GM12864 (cell line): ENCODE measurements at regions not wholly inside any gene's neighbourhood (a gene's known extent, or its start where the extent isn't known, plus 50 kb on each side); places are given as distances from the start of the nearest gene placed in this dataset.

Experiments
- DNase-seq: peaks from one replicate; pipeline ENCODE4 v3.0.0-alpha.2; 2011; ENCODE audit warnings: low read depth
- H3K4me3 ChIP-seq: 2 replicates; pipeline ENCODE4 v1.5.1; 2011; ENCODE audit warnings: mild to moderate bottlenecking, low read depth, low read length, control low read depth
- TF ChIP-seq, protein P1 (sequence below): IDR thresholded peaks from 2 replicates; pipeline ENCODE4 v1.5.1; 2011; ENCODE audit warnings: low read depth, mild to moderate bottlenecking, moderate library complexity, low read length, control low read depth, inconsistent platforms; ENCODE audit errors: missing control alignments

DNA sequence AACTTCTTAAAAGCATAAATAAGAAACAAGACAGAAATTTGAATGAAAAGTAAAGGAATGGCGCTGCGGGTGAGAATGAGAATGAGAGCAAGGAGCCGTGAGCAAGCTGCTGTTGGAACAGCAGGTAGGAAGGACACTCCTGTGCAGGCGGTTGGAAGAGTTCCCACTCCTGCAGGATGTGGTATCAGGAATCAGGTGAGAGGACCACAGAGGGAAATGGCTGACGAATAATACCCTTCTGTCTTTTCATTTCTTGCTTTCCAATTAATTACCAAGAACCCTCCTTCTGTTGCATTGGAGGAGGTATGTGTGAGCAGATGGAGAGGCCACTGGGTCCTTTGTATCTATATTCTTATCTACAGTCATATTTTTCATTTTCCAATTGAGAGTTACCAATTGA lies 1504.2 kb downstream of the EFNB2 start:
- no peak overlapping the region for H3K4me3 ChIP-seq
- TF ChIP-seq, protein P1, sequence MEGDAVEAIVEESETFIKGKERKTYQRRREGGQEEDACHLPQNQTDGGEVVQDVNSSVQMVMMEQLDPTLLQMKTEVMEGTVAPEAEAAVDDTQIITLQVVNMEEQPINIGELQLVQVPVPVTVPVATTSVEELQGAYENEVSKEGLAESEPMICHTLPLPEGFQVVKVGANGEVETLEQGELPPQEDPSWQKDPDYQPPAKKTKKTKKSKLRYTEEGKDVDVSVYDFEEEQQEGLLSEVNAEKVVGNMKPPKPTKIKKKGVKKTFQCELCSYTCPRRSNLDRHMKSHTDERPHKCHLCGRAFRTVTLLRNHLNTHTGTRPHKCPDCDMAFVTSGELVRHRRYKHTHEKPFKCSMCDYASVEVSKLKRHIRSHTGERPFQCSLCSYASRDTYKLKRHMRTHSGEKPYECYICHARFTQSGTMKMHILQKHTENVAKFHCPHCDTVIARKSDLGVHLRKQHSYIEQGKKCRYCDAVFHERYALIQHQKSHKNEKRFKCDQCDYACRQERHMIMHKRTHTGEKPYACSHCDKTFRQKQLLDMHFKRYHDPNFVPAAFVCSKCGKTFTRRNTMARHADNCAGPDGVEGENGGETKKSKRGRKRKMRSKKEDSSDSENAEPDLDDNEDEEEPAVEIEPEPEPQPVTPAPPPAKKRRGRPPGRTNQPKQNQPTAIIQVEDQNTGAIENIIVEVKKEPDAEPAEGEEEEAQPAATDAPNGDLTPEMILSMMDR, result no peak
- DNase-seq, result no peak

DNA sequence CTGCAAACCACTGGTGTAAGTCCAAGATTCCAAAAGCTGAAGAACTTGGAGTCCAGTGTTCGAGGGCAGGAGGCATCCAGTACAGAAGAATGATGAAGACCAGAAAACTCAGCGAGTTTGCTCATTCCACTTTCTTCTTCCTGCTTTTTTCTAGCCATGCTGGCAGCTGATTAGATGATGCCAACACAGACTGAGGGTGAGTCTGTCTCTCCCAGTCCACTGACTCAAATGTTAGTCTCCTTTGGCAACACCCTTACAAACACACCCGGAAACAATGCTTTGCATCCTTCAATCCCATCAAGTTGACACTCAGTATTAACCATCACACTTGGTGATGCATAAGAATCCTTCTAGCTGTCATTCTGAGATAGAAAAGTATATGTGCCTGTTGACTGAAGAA lies 1504.6 kb downstream of the EFNB2 start:
- no peak overlapping the region for H3K4me3 ChIP-seq
- TF ChIP-seq, protein P1, result no peak
- DNase-seq, result no peak

DNA sequence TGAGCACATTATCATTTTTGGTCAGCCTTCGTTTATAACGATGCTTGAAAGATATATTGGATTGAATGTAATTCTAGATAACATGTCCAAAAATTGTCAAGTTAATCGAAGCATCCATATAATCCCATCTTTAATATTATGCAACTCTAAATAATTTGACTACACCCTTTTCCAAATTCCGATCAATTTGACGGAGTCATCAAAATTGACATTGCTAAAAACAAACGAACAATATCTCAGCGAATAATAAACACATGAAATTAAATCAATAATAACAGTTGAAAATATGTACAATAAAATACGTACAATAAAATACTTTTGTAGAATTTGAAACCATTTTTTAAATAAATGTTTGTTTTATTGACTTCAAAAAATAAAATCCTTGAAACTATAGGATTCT lies 1516.4 kb downstream of the EFNB2 start:
- DNase-seq, result no peak
- H3K4me3 ChIP-seq, result no peak overlapping the region
- TF ChIP-seq, protein P1, result no peak

DNA sequence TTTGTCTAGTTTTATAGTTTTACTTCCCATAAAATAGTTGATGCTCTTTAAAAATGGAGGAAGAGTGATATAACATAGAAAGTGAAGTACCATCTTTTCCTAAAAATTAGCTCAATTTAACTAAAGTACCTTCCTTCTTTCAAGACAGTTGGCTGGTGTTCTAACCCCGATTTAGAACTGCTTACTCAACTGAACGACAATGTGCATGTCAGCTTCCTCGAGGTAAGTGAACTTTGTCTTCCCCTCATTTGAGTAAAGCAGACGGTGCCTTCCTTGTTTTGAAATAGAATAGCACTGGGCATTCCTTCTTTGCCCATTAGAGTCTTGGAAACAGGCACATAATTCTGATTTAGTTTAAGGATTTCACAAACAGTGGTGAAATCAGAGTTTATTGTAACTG lies 1519.2 kb downstream of the EFNB2 start:
- no peak overlapping the region for H3K4me3 ChIP-seq
- no peak for DNase-seq
- TF ChIP-seq, protein P1, result no peak

DNA sequence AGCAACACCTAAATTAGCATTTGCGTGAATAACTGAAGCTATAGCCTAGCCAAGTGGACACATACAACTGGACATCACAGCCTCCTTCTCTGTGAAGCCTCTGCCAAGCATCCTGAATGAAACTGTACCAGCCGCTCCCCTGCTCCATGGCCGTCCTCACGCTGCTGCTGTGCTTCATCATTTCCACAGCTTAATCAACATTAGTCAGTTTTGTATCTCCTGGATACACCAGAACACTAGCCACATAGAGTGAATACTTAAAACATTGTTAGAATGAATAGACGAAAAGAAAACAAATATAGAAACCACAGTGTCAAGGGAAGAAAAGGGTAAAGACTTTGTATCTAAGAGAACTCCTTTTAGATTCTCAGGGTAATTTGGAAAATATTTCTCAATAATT lies 1526.9 kb downstream of the EFNB2 start:
- DNase-seq, result no peak

DNA sequence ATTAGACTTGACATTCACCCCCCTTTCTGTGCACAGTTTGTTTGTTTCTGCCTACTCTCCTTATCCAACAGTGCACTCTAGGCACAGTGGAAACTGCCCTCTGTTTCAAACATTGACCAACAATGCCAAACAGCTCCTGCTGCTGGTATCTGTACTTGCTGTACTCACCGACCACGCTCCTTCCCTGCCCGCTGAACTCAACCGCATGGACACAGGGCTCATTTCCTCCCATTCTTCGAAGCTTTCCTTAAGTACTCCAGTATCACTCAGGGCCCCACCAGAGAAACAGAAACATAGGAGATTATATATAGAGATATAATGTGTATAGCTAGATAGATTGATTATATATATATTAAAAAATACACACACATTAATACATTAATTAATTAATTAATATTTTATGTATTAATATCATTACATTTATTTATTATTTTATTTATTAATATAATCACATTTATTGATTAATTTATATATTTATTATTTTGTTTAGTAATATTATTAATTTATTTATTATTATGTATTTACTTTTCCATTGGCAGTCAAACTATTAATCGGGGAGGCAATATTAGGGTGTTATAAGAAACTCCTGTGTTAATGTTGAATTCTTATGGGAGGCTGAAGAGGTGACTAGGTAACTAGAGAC lies 1528.2 kb downstream of the EFNB2 start:
- no peak for DNase-seq
- H3K4me3 ChIP-seq, result no peak overlapping the region
- TF ChIP-seq, protein P1, result no peak

More for the DNA sequence above, 1526.9 kb downstream of the EFNB2 start:
- TF ChIP-seq, protein P1, result no peak
- no peak overlapping the region for H3K4me3 ChIP-seq

DNA sequence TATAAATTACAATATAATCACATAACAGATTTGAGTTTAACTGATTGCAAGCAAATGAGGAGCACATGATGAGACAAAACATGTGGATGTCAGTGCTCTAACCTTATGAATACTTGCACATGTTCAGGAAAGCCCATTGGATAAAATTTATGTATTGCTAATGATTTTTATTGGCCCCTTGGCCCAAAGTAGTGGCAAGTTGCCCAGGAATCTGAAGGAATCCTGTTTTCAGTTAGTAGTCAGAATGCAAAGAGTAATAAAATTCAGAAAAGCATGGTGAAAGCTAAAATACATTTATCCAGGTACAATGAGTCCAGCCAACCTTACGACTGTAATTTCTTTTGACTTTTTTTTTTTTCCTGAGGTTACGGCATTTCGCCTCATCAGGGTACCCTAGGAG lies 1539.4 kb downstream of the EFNB2 start:
- H3K4me3 ChIP-seq, result no peak overlapping the region
- DNase-seq, result no peak
- TF ChIP-seq, protein P1, result no peak
